GM21381 (cell line): ENCODE measurements at regions not wholly inside any gene's neighbourhood (a gene's known extent, or its start where the extent isn't known, plus 50 kb on each side); places are given as distances from the start of the nearest gene placed in this dataset.
"Not testable (repeated sequence)": the region's sequence is repeated elsewhere in the genome, so short reads cannot be mapped to it uniquely, and the experiment has no call there.

Experiments
- ATAC-seq: cut with Tn5 transposase; IDR thresholded peaks from one replicate; pipeline ENCODE4 v1.9.1; 2021; ENCODE audit warnings: mild to moderate bottlenecking, moderate library complexity; ENCODE audit not compliant: unreplicated experiment

DNA sequence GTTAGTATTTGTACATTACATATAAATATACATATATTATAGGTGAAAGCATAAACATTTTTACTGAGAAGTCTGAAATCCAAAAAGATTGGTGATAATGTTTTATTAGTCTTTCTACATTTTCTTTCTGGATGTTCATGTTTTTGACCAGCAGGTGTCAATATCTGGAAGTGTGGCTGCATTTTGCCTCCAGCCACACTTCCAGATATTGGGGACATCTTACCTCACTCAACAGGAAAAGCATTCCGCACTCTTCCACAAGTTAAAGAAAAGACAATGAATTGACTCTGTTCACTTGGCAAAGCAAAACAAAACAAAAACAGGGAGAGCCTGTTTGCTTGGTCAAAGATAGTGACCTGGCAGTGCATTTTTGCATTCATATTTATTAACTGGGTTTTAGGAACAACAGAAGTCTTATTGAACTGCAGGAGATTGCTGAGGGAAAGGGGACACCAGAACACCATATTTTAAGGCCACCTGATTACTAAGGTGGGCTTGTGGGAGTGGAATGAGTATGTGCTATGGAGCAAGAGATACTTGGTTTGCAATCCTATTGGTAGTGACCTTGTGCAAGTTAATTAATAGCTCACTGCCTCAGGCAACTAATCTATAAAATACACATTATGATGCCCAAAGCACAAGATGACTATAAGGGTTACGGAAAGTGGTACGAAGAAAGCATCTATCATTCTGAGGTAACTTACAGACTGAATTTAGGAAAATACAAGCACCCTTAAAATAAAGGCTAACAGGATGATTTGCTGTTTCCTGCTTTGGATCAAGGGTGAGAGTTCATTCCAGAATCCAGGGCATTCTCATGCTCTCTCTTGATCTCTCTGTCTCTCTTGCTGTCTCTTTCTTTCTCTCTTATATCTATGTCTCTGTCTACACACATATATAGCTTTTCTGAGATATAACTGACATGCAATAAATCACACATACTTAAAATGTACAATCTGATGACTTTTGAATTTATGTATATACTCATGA lies 389.9 kb upstream of the EMCN start:
- no peak for ATAC-seq

DNA sequence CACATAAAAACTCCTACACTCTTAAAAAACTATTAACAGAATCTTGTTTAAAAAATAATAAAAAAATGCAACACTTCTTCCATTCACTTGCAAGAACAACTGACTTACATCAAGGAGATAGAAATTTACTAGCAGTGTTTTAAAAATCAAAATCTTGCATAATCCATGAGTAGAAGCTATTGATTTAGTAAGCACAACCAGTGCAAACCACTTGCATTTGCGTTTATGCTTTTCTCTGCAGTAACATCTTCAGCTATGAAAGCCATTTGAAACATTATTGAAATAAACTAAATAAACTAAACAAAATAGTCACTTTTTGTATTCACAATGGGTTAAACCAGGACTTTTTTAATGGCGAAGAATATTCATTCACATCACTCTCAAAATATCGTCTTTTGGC lies 389.2 kb upstream of the EMCN start:
- no peak for ATAC-seq

GRCh38 chr4:100900945-100901344 lies 383.1 kb upstream of the EMCN start:
- not testable (repeated sequence) for ATAC-seq

DNA sequence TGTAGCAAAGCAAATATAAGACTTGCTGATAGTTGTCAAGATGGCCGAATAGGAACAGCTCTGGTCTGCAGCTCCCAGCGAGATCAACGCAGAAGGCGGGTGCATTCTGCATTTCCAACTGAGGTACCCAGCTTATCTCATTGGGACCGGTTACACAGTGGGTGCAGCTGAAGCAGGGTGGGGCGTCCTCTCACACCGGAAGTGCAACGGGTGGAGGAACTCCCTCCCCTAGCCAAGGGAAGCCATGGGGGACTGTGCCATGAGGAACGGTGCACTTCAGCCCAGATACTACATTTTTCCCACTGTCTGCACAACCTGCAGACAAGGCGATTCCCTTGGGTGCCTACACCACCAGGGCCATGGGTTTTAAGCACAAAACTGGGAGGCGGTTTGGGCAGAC lies 382.3 kb upstream of the EMCN start:
- no peak for ATAC-seq

GRCh38 chr4:100898844-100899243 lies 381.0 kb upstream of the EMCN start:
- no peak for ATAC-seq

DNA sequence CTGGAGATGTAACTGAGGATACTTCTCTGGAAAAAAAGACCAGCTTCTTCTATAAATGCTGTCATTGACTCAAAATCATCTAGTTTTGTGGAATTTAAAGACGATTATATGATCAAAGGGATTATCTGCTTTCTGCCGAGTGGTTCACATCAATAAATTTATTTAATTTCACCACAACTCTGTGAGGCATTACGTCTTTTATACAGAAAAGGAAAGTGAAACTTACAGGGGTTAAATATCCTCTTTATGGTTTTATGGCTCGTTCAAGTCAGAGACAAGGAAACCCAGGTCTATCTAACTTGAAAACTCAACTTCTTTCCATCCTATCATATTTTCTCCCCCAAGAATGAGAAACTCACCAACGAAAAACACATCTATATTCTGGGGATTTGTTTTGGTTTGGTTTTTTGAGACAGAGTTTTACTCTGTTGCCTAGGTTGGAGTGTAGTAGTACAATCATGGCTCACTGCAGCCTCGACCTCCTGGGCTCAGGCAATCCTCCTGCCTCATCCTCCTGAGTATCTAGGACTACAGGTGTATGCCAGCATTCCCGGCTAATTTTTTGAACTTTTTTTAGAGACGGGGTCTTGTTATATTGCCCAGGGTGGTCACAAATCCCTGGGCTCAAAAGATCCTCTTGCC lies 377.9 kb upstream of the EMCN start:
- peak; percentile 82 for ATAC-seq

DNA sequence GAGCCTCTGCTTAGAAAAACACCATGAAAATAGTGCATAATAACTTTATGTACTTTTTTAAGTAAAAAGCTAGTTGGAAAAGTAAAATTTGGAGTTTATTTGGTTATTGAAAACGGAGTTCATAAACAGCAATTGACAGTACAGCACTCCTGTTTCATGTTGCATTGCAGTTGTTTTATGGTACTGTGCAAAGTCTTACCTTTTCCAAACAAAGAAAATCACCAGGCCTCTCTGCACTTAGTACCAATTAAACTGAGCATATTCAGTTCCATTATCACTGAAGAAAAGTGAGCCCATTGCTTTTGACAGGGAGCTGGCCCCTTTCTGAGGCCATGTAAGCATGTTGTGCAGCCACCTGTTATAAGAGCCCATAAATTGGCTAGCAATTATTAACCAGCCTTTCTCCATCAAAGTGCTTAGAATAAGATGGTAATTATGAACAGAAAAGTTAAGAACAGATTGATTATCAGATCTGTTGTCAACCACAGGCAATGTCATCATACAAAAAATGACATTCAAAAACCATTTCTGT lies 376.6 kb upstream of the EMCN start:
- no peak for ATAC-seq

DNA sequence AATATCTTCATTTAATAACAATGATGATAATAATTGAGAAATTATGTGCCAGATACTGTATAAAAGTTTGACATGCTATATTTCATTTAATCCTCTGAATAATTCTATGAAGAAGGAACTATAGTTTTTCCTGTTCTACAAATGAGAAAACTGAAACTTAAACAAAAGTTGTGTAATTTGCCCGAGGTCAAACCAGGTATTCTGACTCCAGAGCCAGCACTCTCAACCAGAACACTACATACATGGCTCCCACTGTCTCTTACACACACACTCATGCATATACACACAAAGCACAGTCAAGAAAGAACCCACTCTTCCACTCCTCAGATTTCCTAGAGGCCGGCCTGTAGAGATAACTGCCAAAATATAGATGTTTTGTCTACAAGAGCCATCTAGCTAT lies 374.0 kb upstream of the EMCN start:
- ATAC-seq: no peak

- ATAC-seq: no peak
Measured at GRCh38 chr4:100889898-100890297, 372.1 kb upstream of the EMCN start.

DNA sequence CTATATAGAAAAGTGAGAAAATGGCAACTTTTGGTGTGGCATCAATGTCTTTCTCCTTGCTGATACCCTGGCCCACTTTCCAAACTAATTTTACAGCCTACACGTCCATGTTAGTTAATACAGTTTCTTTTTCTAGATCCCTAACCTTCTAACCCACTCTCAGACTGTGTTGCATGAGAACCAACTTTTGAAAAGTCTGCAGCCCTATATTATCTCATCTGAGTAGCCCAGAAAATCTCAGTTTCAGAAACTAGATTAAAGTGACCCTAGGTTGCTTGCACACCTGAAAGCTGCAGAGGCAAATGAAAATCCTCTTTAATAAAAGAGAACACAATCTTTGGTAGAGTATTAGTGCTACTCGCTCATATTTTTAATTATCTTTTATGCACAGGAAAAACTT lies 371.6 kb upstream of the EMCN start:
- peak; percentile 64 for ATAC-seq

- no peak for ATAC-seq
Measured at GRCh38 chr4:100882661-100883060, 364.8 kb upstream of the EMCN start.

GRCh38 chr4:100881283-100881682 lies 363.5 kb upstream of the EMCN start:
- no peak for ATAC-seq

GRCh38 chr4:100880011-100880410 lies 362.2 kb upstream of the EMCN start:
- ATAC-seq: no peak

DNA sequence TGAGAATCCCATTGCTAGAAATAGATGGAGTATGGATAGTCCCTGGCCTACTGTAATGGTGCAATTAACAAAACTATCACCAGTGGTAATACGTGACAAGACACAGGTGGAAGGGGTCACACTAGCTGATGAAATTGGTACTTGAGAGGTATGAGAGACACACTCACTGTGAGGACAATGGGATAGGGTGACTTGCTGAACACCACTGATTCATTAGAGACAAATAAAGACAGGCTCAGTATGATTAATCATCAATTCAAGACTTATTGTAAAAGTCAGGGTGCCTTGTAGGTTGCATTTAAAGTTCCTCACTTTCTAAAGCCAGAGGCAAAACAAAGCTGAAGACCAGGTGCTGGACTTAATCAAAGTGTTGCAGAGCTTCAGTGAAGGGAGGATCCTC lies 361.6 kb upstream of the EMCN start:
- no peak for ATAC-seq

GRCh38 chr4:100876546-100876945 lies 358.7 kb upstream of the EMCN start:
- ATAC-seq: no peak

DNA sequence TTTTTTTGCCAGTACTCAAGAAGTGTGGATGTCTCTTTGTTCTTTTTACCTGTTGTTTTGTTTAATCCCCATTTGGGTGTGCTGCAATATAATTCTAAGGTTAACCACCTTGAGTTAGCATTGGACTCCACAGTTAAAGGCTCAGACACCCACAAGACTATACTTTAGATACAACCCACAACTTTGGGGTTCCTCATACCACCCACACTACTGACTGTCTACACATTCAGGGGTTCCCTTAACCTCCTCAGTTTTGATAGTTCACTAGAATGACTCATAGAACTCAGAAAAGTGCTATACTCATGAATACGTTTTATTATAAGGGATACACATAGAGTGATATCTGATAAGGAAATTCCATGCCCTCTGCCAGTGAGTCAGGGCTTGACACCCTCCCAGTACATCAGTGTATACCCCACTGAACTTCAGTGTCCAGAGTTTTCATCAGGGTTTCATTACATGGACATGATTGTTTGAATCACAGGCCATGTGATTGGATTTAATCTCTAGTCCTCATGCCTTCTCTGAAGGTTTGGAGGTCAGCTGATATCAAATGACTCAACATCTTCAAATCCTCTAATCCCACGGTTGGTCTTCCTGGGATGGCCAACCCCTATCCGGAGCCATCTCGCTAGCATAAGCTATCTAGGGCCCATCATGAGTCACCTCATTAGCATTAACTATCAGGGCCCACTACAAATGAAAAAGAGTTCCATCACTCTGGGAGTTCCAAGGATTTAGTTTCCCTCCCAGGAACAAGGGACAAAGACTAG lies 357.7 kb upstream of the EMCN start:
- ATAC-seq: no peak

GRCh38 chr4:100872811-100873210 lies 355.0 kb upstream of the EMCN start:
- no peak for ATAC-seq

- no peak for ATAC-seq
Measured at GRCh38 chr4:100870940-100871772, 353.3 kb upstream of the EMCN start.

GRCh38 chr4:100869276-100869675 lies 351.5 kb upstream of the EMCN start:
- ATAC-seq: no peak

- ATAC-seq: not testable (repeated sequence)
Measured at GRCh38 chr4:100868281-100868680, 350.5 kb upstream of the EMCN start.
